ENCODE measurements at regions not wholly inside any gene's neighbourhood (a gene's known extent, or its start where the extent isn't known, plus 50 kb on each side); places are given as distances from the start of the nearest gene placed in this dataset.

DNA sequence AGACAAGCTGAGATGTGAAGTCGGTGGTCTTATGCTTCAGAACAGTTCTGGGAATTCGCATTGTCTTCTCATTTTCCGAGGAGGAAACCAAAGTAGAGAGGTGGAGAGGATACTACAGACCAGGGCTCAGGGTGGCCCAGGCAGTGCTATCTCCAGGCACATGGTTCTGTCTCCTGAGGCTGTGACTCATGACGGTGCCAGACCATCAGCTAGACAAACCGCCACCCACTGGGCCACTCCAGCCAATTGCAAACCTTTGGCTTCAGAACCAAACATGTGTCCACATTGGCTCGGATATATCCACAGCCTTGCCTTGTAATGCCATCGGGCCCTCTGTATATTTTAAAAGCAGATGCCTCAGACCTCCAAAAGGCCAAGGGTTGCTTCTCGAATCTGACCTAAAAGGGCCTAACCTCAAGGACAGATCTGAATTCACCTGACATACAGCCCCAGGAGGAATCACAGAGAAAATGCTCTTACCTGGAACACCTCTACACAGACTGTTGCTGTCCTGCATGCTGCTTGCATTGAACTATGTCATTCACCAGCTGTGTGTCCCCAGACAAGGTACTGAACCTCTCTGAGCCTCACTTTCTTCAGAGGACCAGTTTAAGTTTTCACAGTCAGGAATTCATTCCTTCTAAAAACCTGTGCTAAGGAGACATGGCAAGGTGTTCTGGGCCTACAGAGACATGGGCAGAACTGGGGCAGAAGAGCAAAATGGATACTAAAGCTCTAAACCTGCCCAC is 224.9 kb upstream of the JUN start:
- TF ChIP-seq, protein P1, sequence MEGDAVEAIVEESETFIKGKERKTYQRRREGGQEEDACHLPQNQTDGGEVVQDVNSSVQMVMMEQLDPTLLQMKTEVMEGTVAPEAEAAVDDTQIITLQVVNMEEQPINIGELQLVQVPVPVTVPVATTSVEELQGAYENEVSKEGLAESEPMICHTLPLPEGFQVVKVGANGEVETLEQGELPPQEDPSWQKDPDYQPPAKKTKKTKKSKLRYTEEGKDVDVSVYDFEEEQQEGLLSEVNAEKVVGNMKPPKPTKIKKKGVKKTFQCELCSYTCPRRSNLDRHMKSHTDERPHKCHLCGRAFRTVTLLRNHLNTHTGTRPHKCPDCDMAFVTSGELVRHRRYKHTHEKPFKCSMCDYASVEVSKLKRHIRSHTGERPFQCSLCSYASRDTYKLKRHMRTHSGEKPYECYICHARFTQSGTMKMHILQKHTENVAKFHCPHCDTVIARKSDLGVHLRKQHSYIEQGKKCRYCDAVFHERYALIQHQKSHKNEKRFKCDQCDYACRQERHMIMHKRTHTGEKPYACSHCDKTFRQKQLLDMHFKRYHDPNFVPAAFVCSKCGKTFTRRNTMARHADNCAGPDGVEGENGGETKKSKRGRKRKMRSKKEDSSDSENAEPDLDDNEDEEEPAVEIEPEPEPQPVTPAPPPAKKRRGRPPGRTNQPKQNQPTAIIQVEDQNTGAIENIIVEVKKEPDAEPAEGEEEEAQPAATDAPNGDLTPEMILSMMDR (IDR thresholded peaks at IDR 0.05; ENCODE audit: insufficient read depth, low read length, poor library complexity, severe bottlenecking): no peak
- H3K36me3 ChIP-seq (ENCODE audit: control insufficient read depth, insufficient read depth, low read length): no peaks in the 10 kb centered on the region
- DNase-seq (ENCODE audit: low read depth): no peak
- H3K27me3 ChIP-seq (ENCODE audit: control insufficient read depth, insufficient read depth, low read length): no peaks in the 10 kb centered on the region
- no peak overlapping the region for H3K4me3 ChIP-seq (ENCODE audit: low read depth, low read length)

DNA sequence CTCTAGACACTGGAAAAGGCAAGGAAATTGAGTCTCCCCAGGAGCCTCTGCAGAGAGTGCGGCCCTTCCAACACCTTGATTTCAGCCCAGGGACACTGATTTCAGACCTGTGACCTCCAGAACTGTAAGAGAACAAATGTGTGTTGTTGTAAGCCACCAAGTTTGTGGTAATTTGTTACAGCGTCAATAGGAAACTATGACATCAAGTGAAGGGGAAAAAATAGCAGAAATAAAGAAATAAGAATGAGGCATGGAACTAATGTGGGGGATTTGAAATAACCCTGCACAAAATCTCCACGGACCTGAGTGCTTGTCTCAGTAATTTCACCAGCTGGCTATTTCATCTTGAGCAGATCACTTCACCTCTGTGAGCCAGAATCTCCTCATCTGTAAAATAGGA is 227.8 kb upstream of the JUN start:
- DNase-seq (ENCODE audit: low read depth): no peak
- Histone ChIP-seq H3K27me3 (ENCODE audit: control insufficient read depth, insufficient read depth, low read length) (no peaks in the 10 kb centered on the region), H3K36me3 (ENCODE audit: control insufficient read depth, insufficient read depth, low read length) (no peaks in the 10 kb centered on the region), H3K4me3 (ENCODE audit: low read depth, low read length) (no peak overlapping the region)
- TF ChIP-seq, protein P1 (IDR thresholded peaks at IDR 0.05; ENCODE audit: insufficient read depth, low read length, poor library complexity, severe bottlenecking): no peak

DNA sequence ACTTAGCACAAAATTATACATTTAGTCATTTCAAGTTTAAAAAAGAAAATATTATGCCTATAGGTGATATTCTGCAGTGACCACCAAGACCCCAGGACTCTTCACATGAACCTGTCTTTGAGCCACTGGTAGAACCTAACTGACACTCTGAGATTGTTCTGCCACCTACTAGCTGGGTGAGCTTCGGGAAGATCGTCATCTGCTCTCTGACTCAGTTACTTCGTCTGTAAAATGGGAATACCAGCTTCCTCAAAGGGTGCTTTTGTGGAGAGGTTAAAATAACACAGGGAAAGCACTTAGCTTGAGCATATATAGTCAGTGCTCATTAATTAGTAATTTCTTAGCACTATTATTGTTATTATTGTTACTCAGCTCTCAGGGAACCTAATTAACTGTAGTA is 228.5 kb upstream of the JUN start:
- Histone ChIP-seq H3K36me3 (ENCODE audit: control insufficient read depth, insufficient read depth, low read length) (no peaks in the 10 kb centered on the region), H3K27me3 (ENCODE audit: control insufficient read depth, insufficient read depth, low read length) (no peaks in the 10 kb centered on the region), H3K4me3 (ENCODE audit: low read depth, low read length) (no peak overlapping the region)
- DNase-seq (ENCODE audit: low read depth): no peak
- TF ChIP-seq, protein P1 (IDR thresholded peaks at IDR 0.05; ENCODE audit: insufficient read depth, low read length, poor library complexity, severe bottlenecking): no peak

DNA sequence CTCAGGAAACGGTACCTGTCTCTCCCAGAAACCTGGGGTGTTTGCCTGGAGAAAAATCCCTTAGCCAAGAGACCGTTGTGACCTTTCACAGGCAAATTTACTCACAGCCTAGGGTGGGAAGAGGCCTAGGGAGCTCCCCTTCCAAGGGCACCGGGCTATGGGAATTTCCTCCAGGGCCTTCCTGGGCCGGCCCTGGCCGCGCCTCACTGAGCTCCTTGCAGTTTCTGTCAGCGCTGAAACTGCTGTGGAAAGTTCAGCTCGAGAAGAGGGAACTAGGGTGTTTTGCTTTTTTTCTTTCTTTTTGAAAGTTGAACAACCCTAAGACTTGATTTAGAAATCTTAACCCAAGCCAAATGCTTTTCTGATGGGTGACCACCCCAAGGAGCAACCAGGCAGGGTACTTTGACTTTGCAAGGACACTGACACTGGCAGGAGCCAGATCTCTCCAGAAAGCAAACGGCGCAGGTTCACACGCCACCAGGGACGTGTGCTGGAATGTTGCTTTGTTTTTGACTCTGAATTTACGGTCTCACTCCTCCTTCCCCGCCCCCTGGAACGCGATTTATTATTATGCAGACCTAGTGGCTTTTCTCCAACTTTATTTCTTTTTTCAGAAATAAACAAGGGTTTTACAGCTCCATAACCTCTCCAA is 229.6 kb upstream of the JUN start:
- Histone ChIP-seq H3K27me3 (ENCODE audit: control insufficient read depth, insufficient read depth, low read length) (no peaks in the 10 kb centered on the region), H3K36me3 (ENCODE audit: control insufficient read depth, insufficient read depth, low read length) (no peaks in the 10 kb centered on the region), H3K4me3 (ENCODE audit: low read depth, low read length) (no peak overlapping the region)
- TF ChIP-seq, protein P1 (IDR thresholded peaks at IDR 0.05; ENCODE audit: insufficient read depth, low read length, poor library complexity, severe bottlenecking): no peak
- DNase-seq (ENCODE audit: low read depth): no peak

DNA sequence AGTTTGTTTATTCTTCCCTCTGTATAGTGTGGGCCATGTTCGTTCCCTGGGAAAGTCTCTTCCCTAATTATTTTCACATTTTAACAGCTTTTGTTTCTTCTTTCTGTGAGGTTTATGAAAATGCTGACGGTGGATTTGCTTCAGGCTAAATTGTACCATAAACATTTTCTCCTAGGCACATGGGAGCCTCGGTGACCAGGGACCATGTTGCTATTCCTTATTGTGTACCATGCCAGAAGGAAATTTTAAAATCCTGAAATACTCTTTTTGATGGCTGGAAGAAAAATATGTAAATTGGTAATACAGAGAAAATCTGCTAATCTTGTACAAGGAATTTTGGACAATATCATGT is 230.1 kb upstream of the JUN start:
- DNase-seq (ENCODE audit: low read depth): no peak
- no peaks in the 10 kb centered on the region for H3K27me3 ChIP-seq (ENCODE audit: control insufficient read depth, insufficient read depth, low read length)
- H3K4me3 ChIP-seq (ENCODE audit: low read depth, low read length): no peak overlapping the region

More for the DNA sequence above, 230.1 kb upstream of the JUN start:
- TF ChIP-seq, protein P1 (IDR thresholded peaks at IDR 0.05; ENCODE audit: insufficient read depth, low read length, poor library complexity, severe bottlenecking): no peak
- H3K36me3 ChIP-seq (ENCODE audit: control insufficient read depth, insufficient read depth, low read length): no peaks in the 10 kb centered on the region

All from kidney epithelial cell (primary cell).